CD14-positive monocyte (primary cell): ENCODE measurements at regions not wholly inside any gene's neighbourhood (a gene's known extent, or its start where the extent isn't known, plus 50 kb on each side); places are given as distances from the start of the nearest gene placed in this dataset.

Source experiments
- DNase-seq, 3 donors: peaks; one replicate each; pipeline ENCODE4 v3.0.0-alpha.2; 2011 to 2022
- H2AFZ ChIP-seq: 2 replicates; pipeline ENCODE4 v1.6.0; 2012; ENCODE audit warnings: mild to moderate bottlenecking, low read depth, low read length, inconsistent platforms; ENCODE audit not compliant: insufficient read depth, poor library complexity, severe bottlenecking
- H3K27ac ChIP-seq, 2 donors: 1 replicate in 1 of 2; 2 replicates in 1 of 2; pipeline ENCODE4 v1.5.1; 2012 to 2013; ENCODE audit warnings: low read length in 2 of 2, control low read depth in 1 of 2, inconsistent platforms in 1 of 2, low read depth in 1 of 2, mild to moderate bottlenecking in 1 of 2
- H3K27me3 ChIP-seq, 2 donors: one replicate each; pipeline versions ENCODE4 v1.6.0 to v1.6.1; 2011 to 2013; ENCODE audit warnings: low read length in 2 of 2; ENCODE audit not compliant: control insufficient read depth in 2 of 2, insufficient read depth in 2 of 2
- H3K36me3 ChIP-seq, 2 donors: replicated peaks in 1 of 2; 1 replicate in 1 of 2; 2 replicates in 1 of 2; pipeline versions ENCODE4 v1.5.1 to v1.6.1; 2012 to 2013; ENCODE audit warnings: low read length in 2 of 2, control low read depth in 1 of 2, inconsistent platforms in 1 of 2, mild to moderate bottlenecking in 1 of 2; ENCODE audit not compliant: insufficient read depth in 2 of 2, control insufficient read depth in 1 of 2
- H3K4me1 ChIP-seq, 2 donors: 1 replicate in 1 of 2; 2 replicates in 1 of 2; pipeline versions ENCODE4 v1.5.1 to v1.6.1; 2012 to 2013; ENCODE audit warnings: low read length in 2 of 2, control low read depth in 1 of 2, inconsistent platforms in 1 of 2, mild to moderate bottlenecking in 1 of 2, moderate library complexity in 1 of 2; ENCODE audit not compliant: insufficient read depth in 2 of 2, control insufficient read depth in 1 of 2
- H3K4me2 ChIP-seq: replicated peaks from 2 replicates; pipeline ENCODE3; 2012; ENCODE audit warnings: low read length, moderate library complexity, mild to moderate bottlenecking; ENCODE audit not compliant: poor library complexity, severe bottlenecking; ENCODE audit errors: extremely low read depth
- H3K4me3 ChIP-seq, 3 experiments: fragments of 200-600 bp in 1 of 3; sonication (generic) in 1 of 3; replicated peaks in 1 of 3; 1 replicate in 2 of 3; 2 replicates in 1 of 3; pipeline ENCODE4 v1.5.1; 2011 to 2013; ENCODE audit warnings: low read length in 3 of 3, mild to moderate bottlenecking in 3 of 3, control low read depth in 2 of 3, low read depth in 2 of 3, inconsistent platforms in 1 of 3, moderate library complexity in 1 of 3
- H3K79me2 ChIP-seq: 2 replicates; pipeline ENCODE4 v1.6.0; 2012; ENCODE audit warnings: mild to moderate bottlenecking, control low read depth, inconsistent platforms, low read length, moderate library complexity; ENCODE audit not compliant: insufficient read depth
- H3K9ac ChIP-seq: 2 replicates; pipeline ENCODE4 v1.6.0; 2017; ENCODE audit warnings: low read length, mild to moderate bottlenecking; ENCODE audit not compliant: insufficient read depth, poor library complexity, severe bottlenecking
- H3K9me3 ChIP-seq, 2 donors: replicated peaks in 1 of 2; 1 replicate in 1 of 2; 2 replicates in 1 of 2; pipeline versions ENCODE4 v1.5.1 to v1.6.1; 2012 to 2013; ENCODE audit warnings: low read length in 2 of 2, control low read depth in 1 of 2; ENCODE audit not compliant: control insufficient read depth in 1 of 2, insufficient read depth in 1 of 2
- H4K20me1 ChIP-seq: 2 replicates; pipeline ENCODE4 v1.6.0; 2012; ENCODE audit warnings: mild to moderate bottlenecking, low read length, control low read depth, moderate library complexity; ENCODE audit not compliant: insufficient read depth
- H3K27ac Mint-ChIP-seq, 7 donors: one replicate each; pipeline ENCODE4 v1.8.0; 2020; ENCODE audit warnings: mild to moderate bottlenecking in 7 of 7, mixed read lengths in 7 of 7, moderate library complexity in 6 of 7, inconsistent platforms in 2 of 7
- H3K27me3 Mint-ChIP-seq, 3 donors: one replicate each; pipeline ENCODE4 v1.8.0; 2021 to 2022; ENCODE audit warnings: low read depth in 3 of 3, mild to moderate bottlenecking in 3 of 3, mixed read lengths in 3 of 3, moderate library complexity in 3 of 3, inconsistent platforms in 1 of 3
- H3K36me3 Mint-ChIP-seq, 2 donors: one replicate each; pipeline ENCODE4 v1.8.0; 2020; ENCODE audit warnings: mixed read lengths in 2 of 2, inconsistent platforms in 1 of 2, mild to moderate bottlenecking in 1 of 2
- H3K4me1 Mint-ChIP-seq: one replicate; pipeline ENCODE4 v1.8.0; 2020; ENCODE audit warnings: mild to moderate bottlenecking, mixed read lengths
- H3K4me3 Mint-ChIP-seq, 2 donors: one replicate each; pipeline ENCODE4 v1.8.0; 2020; ENCODE audit warnings: mild to moderate bottlenecking in 2 of 2, mixed read lengths in 2 of 2, moderate library complexity in 1 of 2
- H3K9me3 Mint-ChIP-seq, 7 donors: one replicate each; pipeline ENCODE4 v1.8.0; 2020 to 2022; ENCODE audit warnings: mixed read lengths in 7 of 7, mild to moderate bottlenecking in 6 of 7, moderate library complexity in 6 of 7, inconsistent platforms in 2 of 7
- WGBS: methylation state at CpG from one replicate; pipeline ENCODE4 v1.1.5; 2013; ENCODE audit warnings: missing lambda C conversion rate; ENCODE audit not compliant: insufficient coverage; 5-methylcytosine and 5-hydroxymethylcytosine counted together
- intact Hi-C, 2 donors: fragments of 100-400 bp; cut with micrococcal nuclease; formaldehyde crosslinking; loops; one replicate each; pipeline versions ENCODE4 v1.15.0 to v1.15.1; 2023
- TF ChIP-seq, protein P1 (sequence below): fragments of 200-600 bp; IDR thresholded peaks from one replicate; pipeline ENCODE4 v1.8.0; 2022; ENCODE audit warnings: antibody characterized with exemption, mild to moderate bottlenecking

DNA sequence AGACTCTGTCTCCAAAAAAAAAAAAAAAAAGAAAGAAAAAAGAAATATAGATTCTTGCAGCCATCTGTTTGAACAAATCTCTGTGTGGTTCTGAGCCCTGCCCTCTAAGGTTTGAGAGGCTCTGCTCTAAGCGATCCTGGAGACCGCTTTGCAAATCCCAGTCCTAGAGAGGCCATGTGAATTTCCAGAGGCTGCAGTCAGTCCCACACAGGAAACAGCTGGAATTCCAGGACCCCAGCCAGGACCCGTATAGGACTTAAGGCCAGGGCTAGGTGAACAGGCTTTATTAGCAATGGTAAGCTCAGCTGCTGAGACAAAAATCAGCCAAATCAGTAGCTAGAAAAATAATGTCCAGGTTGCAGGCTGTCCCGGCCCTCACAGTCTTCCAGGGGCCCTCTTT lies 154.8 kb downstream of the RPS24 start:
- intact Hi-C loops: no loop called here
- Histone ChIP-seq H3K27me3 (no peaks in the 10 kb centered on the region), H3K4me1 (no peaks in the 10 kb centered on the region), H2AFZ (no peak overlapping the region), H4K20me1 (no peaks in the 10 kb centered on the region), H3K9me3 (peaks cover 5 to 8% of the 10 kb centered on the region in 2 donors), H3K27ac (no peak overlapping the region), H3K36me3 (no peaks in the 10 kb centered on the region), H3K79me2 (no peaks in the 10 kb centered on the region), H3K4me2 (no peak overlapping the region), H3K9ac (no peak overlapping the region), H3K4me3 (no peak overlapping the region)
- Mint-ChIP-seq H3K4me1 (peaks cover 2% of the 10 kb centered on the region), H3K27ac (no peak overlapping the region), H3K27me3 (peaks cover 0 to 11% (median 3%) of the 10 kb centered on the region in 3 donors), H3K9me3 (peaks cover 2 to 8% (median 5%) of the 10 kb centered on the region in 7 donors), H3K36me3 (no peaks in the 10 kb centered on the region), H3K4me3 (no peak overlapping the region)
- WGBS: 91% methylated on average over 3 of the region's 4 CpGs
- DNase-seq: no peak
- TF ChIP-seq, protein P1, sequence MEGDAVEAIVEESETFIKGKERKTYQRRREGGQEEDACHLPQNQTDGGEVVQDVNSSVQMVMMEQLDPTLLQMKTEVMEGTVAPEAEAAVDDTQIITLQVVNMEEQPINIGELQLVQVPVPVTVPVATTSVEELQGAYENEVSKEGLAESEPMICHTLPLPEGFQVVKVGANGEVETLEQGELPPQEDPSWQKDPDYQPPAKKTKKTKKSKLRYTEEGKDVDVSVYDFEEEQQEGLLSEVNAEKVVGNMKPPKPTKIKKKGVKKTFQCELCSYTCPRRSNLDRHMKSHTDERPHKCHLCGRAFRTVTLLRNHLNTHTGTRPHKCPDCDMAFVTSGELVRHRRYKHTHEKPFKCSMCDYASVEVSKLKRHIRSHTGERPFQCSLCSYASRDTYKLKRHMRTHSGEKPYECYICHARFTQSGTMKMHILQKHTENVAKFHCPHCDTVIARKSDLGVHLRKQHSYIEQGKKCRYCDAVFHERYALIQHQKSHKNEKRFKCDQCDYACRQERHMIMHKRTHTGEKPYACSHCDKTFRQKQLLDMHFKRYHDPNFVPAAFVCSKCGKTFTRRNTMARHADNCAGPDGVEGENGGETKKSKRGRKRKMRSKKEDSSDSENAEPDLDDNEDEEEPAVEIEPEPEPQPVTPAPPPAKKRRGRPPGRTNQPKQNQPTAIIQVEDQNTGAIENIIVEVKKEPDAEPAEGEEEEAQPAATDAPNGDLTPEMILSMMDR: no peak

DNA sequence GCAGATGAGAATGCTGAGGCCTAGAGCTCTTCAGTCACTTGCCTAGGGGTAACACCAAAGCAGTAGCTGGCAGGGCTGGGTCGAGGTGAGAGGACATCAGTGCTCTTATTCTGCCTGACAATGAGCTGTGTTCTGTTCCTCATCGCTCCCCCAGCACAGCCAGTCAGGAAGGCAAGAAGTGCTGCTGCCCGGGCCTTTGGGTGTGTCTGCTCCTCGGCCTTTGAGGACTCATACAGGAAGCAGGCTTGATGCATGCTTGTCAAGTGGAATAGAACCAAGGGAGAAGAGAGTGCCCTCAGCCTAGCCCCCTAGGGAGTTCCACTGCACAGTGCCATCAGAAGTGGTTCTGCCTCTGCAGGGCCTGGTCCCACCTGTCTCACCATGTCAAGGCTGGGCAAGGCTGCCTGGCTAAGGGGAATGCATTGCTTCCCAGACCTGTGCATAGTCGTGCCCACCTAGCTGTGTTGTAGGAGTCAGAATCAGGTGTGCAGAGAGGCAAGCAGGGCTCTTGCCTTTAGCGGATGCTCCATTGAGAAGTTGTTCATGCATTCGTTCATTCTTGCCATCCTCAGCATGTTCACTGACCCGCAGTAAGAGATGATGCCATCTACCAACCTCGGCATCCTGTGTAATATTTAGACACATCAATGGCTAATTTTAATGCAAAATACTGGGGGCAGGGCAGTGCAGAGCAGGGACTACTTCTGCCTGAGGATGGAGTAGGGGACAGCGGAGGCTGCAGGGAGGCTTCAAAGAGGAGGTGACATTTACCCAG lies 156.6 kb downstream of the RPS24 start:
- Histone ChIP-seq H3K79me2 (no peaks in the 10 kb centered on the region), H3K36me3 (no peaks in the 10 kb centered on the region), H3K4me3 (no peak overlapping the region), H3K9me3 (peaks cover 8 to 9% of the 10 kb centered on the region in 2 donors), H3K27ac (no peak overlapping the region), H4K20me1 (no peaks in the 10 kb centered on the region), H3K27me3 (no peaks in the 10 kb centered on the region), H3K4me1 (no peaks in the 10 kb centered on the region), H3K9ac (no peak overlapping the region), H2AFZ (no peak overlapping the region), H3K4me2 (no peak overlapping the region)
- Mint-ChIP-seq H3K4me3 (no peak overlapping the region), H3K27me3 (peaks cover 0 to 9% (median 3%) of the 10 kb centered on the region in 3 donors), H3K9me3 (peaks cover 3 to 13% (median 8%) of the 10 kb centered on the region in 7 donors), H3K36me3 (no peaks in the 10 kb centered on the region), H3K27ac (no peak overlapping the region), H3K4me1 (peaks cover 2% of the 10 kb centered on the region)
- TF ChIP-seq, protein P1: no peak
- no peak for DNase-seq
- 68% methylated on average over 7 of the region's 10 CpGs for WGBS
- intact Hi-C loops: no loop called here
